ENCODE measurements at regions not wholly inside any gene's neighbourhood (a gene's known extent, or its start where the extent isn't known, plus 50 kb on each side); places are given as distances from the start of the nearest gene placed in this dataset.

DNA sequence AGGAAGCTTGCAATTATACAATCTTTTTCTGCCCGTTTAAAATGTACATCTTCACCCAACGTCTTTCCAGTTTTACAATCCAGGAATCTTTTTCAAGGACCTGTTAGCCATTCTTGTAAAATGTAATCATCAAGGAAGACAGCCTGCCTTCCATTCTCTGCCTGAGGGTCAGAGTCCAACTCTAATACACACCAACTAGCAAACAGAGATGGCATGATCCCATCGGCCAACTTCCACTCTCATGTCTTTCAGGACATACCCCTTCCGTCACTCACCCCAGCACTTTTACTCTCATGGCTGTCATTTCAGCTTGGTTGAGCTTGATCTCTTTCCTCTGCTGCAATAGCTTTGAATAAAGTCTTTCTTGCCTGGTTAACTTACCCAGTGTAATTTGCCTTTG is 172.5 kb upstream of the NETO1 start:
- 82 to 91% methylated on average over 4 of the region's 4 CpGs for WGBS, 2 donors
- no peak for DNase-seq (ENCODE audit: low spot score in 2 of 2)
- TF ChIP-seq POLR2A (IDR thresholded peaks at IDR 0.05), result no peak
- TF ChIP-seq, protein P1, sequence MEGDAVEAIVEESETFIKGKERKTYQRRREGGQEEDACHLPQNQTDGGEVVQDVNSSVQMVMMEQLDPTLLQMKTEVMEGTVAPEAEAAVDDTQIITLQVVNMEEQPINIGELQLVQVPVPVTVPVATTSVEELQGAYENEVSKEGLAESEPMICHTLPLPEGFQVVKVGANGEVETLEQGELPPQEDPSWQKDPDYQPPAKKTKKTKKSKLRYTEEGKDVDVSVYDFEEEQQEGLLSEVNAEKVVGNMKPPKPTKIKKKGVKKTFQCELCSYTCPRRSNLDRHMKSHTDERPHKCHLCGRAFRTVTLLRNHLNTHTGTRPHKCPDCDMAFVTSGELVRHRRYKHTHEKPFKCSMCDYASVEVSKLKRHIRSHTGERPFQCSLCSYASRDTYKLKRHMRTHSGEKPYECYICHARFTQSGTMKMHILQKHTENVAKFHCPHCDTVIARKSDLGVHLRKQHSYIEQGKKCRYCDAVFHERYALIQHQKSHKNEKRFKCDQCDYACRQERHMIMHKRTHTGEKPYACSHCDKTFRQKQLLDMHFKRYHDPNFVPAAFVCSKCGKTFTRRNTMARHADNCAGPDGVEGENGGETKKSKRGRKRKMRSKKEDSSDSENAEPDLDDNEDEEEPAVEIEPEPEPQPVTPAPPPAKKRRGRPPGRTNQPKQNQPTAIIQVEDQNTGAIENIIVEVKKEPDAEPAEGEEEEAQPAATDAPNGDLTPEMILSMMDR (IDR thresholded peaks at IDR 0.05), result no peak
- H3K4me3 ChIP-seq (ENCODE audit: low read depth, poor library complexity, severe bottlenecking), result no peak overlapping the region
- intact Hi-C loops (cut with DNase I; ENCODE audit: low total_unique reads), result no loop called here

GRCh38 chr18:73038336-73038735 is 170.5 kb upstream of the NETO1 start:
- WGBS, 2 donors, result 83 to 87% methylated on average over 5 of the region's 5 CpGs
- no peak for DNase-seq (ENCODE audit: low spot score in 2 of 2)
- intact Hi-C loops (cut with DNase I; ENCODE audit: low total_unique reads), result no loop called here
- no peak overlapping the region for H3K4me3 ChIP-seq (ENCODE audit: low read depth, poor library complexity, severe bottlenecking)
- TF ChIP-seq, protein P1 (IDR thresholded peaks at IDR 0.05), result no peak
- no peak for TF ChIP-seq POLR2A (IDR thresholded peaks at IDR 0.05)

- DNase-seq (ENCODE audit: low spot score in 2 of 2), result no peak
- H3K4me3 ChIP-seq (ENCODE audit: low read depth, poor library complexity, severe bottlenecking), result no peak overlapping the region
- 46% methylated on average over 4 of the region's 4 CpGs for WGBS, 2 donors
- TF ChIP-seq, protein P1 (IDR thresholded peaks at IDR 0.05), result no peak
- TF ChIP-seq POLR2A (IDR thresholded peaks at IDR 0.05), result no peak
- intact Hi-C loops (cut with DNase I; ENCODE audit: low total_unique reads), result no loop called here
Observed at GRCh38 chr18:73023975-73024374, 156.2 kb upstream of the NETO1 start.

DNA sequence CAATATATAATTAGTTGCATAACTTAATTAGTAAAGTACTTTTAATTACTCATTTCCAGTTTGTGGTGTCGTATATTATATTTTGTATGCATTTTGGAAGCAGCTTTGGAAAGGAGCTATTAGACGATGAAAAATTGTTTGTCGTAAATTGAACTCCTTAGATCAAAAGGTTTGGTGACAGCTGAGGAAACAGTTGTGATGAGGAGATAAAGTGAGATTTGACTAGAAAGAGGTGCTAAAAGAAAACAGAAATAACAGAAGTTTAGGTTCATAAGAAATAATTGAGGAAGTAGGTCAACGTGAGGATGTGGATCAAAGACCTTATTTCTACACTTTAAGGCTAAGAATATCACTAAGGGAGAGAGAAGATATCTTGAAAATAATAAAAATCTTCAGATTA is 141.9 kb upstream of the NETO1 start:
- H3K4me3 ChIP-seq (ENCODE audit: low read depth, poor library complexity, severe bottlenecking), result no peak overlapping the region
- WGBS, 2 donors, result 18 to 21% methylated on average over 4 of the region's 4 CpGs
- intact Hi-C loops (cut with DNase I; ENCODE audit: low total_unique reads), result no loop called here
- TF ChIP-seq, protein P1 (IDR thresholded peaks at IDR 0.05), result no peak
- DNase-seq (ENCODE audit: low spot score in 2 of 2), result no peak

GRCh38 chr18:73007915-73008308 is 140.1 kb upstream of the NETO1 start:
- intact Hi-C loops (cut with DNase I; ENCODE audit: low total_unique reads), result no loop called here
- DNase-seq (ENCODE audit: low spot score in 2 of 2), result no peak
- no peak for TF ChIP-seq POLR2A (IDR thresholded peaks at IDR 0.05)
- TF ChIP-seq, protein P1 (IDR thresholded peaks at IDR 0.05), result no peak
- H3K4me3 ChIP-seq (ENCODE audit: low read depth, poor library complexity, severe bottlenecking), result no peak overlapping the region
- 63 to 65% methylated on average over 4 of the region's 4 CpGs for WGBS, 2 donors

- TF ChIP-seq, protein P1 (IDR thresholded peaks at IDR 0.05), result no peak
- no peak for TF ChIP-seq POLR2A (IDR thresholded peaks at IDR 0.05)
Observed at GRCh38 chr18:73007195-73007914, 139.6 kb upstream of the NETO1 start.

More at GRCh38 chr18:73007195-73007914, 139.6 kb upstream of the NETO1 start:
- intact Hi-C loops (cut with DNase I; ENCODE audit: low total_unique reads), result no loop called here
- no peak overlapping the region for H3K4me3 ChIP-seq (ENCODE audit: low read depth, poor library complexity, severe bottlenecking)
- DNase-seq (ENCODE audit: low spot score in 2 of 2), result no peak
- 48% methylated on average over 6 of the region's 6 CpGs for WGBS, 2 donors
